Tibial artery (tissue), 4 donors: ENCODE measurements at regions not wholly inside any gene's neighbourhood (a gene's known extent, or its start where the extent isn't known, plus 50 kb on each side); places are given as distances from the start of the nearest gene placed in this dataset.

ENCODE experiments used
- DNase-seq, 2 donors: peaks; one replicate each; pipeline ENCODE4 v3.0.0-alpha.2; 2019
- H3K27ac ChIP-seq, 2 donors: fragments of 200-600 bp; sonication (generic) in 1 of 2; 1 replicate in 1 of 2; 2 replicates in 1 of 2; pipeline ENCODE4 v1.5.1; 2018 to 2019; ENCODE audit warnings: mild to moderate bottlenecking in 1 of 2
- H3K27me3 ChIP-seq, 2 donors: fragments of 200-600 bp; sonication (generic) in 1 of 2; one replicate each; pipeline versions ENCODE4 v1.5.1 to v1.6.0; 2016 to 2019
- H3K36me3 ChIP-seq, 3 donors: fragments of 200-600 bp; sonication (generic) in 2 of 3; one replicate each; pipeline ENCODE4 v1.5.1; 2016 to 2019; ENCODE audit warnings: mild to moderate bottlenecking in 2 of 3
- H3K4me1 ChIP-seq, 4 donors: fragments of 200-600 bp; sonication (generic) in 2 of 4; 1 replicate in 3 of 4; 2 replicates in 1 of 4; pipeline ENCODE4 v1.5.1; 2016 to 2019
- H3K4me3 ChIP-seq, 2 donors: fragments of 200-600 bp; sonication (generic) in 1 of 2; 1 replicate in 1 of 2; 2 replicates in 1 of 2; pipeline ENCODE4 v1.5.1; 2018 to 2019; ENCODE audit warnings: mild to moderate bottlenecking in 2 of 2
- H3K9me3 ChIP-seq, 3 donors: fragments of 200-600 bp; sonication (generic) in 1 of 3; one replicate each; pipeline ENCODE4 v1.5.1; 2016 to 2019
- intact Hi-C: fragments of 100-400 bp; cut with DNase I; formaldehyde crosslinking; loops from one replicate; pipeline ENCODE4 v1.15.0; 2023; ENCODE audit warnings: low total_unique reads
- TF ChIP-seq, protein P1 (sequence below), 2 experiments: fragments of 200-600 bp in 1 of 2; fragments of 450-650 bp in 1 of 2; IDR thresholded peaks; one replicate each; pipeline ENCODE4 v1.5.1; 2017 to 2019; ENCODE audit warnings: antibody characterized with exemption in 2 of 2, mild to moderate bottlenecking in 1 of 2, moderate library complexity in 1 of 2

DNA sequence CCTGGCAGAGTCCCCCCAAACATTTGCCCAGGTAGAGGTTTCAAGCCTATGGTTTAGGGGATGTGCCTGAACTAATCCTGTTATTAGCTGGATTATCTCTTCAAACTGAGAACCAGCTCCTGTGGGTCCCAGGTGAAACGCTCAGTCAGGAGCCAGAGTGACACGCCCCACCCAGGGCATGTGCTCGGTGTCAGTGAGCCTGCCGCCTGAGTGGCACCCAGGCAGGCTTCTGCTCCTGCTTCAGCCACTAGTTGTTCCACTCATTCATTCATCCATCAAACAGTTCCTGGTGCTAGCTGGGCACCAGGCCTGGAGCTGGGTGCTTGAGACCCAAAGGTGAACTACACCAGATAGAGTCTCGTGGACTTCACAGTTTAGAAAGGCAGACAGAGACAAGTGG is 129.4 kb upstream of the PITX1 start:
- TF ChIP-seq, protein P1, sequence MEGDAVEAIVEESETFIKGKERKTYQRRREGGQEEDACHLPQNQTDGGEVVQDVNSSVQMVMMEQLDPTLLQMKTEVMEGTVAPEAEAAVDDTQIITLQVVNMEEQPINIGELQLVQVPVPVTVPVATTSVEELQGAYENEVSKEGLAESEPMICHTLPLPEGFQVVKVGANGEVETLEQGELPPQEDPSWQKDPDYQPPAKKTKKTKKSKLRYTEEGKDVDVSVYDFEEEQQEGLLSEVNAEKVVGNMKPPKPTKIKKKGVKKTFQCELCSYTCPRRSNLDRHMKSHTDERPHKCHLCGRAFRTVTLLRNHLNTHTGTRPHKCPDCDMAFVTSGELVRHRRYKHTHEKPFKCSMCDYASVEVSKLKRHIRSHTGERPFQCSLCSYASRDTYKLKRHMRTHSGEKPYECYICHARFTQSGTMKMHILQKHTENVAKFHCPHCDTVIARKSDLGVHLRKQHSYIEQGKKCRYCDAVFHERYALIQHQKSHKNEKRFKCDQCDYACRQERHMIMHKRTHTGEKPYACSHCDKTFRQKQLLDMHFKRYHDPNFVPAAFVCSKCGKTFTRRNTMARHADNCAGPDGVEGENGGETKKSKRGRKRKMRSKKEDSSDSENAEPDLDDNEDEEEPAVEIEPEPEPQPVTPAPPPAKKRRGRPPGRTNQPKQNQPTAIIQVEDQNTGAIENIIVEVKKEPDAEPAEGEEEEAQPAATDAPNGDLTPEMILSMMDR (IDR thresholded peaks at IDR 0.05), result no peak
- no peak overlapping the region for H3K4me3 ChIP-seq
- H3K36me3 ChIP-seq, result no peaks in the 10 kb centered on the region
- H3K27me3 ChIP-seq, result peaks cover 0 to 8% of the 10 kb centered on the region in 2 donors
- no peaks in the 10 kb centered on the region for H3K4me1 ChIP-seq
- peaks cover 0 to 17% (median 9%) of the 10 kb centered on the region in 3 donors for H3K9me3 ChIP-seq
- intact Hi-C loops, result no loop called here
- no peak for DNase-seq
- no peak overlapping the region for H3K27ac ChIP-seq

DNA sequence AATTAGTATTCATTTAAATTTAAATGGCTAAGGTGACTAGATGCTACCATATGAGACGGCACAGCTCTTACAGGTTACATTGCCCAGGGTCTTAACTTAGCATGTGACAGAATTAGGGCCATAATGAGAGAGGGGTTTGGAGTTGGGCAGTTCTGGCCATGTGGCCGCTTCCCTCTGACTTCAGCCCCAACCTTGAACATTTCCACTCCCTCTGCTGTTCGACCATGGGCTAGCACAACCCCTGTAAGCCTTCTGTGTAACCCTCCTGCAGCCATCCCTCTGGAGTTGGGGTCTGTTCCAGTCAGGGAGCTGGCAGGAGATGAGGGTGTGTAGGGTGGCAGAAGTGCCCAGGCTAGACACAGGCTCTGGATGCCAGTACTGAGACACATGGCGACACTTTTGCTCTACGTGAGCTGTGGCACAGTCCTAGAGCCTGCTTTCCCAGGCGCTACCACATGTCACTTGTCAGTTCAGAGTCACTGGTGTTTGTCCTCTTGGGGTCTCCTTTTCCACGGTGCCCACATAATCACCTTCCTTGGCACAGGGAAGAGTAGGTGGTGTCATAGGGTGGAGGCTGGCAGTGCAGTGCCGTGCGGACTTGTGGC is 128.7 kb upstream of the PITX1 start:
- intact Hi-C loops, result no loop called here

DNA sequence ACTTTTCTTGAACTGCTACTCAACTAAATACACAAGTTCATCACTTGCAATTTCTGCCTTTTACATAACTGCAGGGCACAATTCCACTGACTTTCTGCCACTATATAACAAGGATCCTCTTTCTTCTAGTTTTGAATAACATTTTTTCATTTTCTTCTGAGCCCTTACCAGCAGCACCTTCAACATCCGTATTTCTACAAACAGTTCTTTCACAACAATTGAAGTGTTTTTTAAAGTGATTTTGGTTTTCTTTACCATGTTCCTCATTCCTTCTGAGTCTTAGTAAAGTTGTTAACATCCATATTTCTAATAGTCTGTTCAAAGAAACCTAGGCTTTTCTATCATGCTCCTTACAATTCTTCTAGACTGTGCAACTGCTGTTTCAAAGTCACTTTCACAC is 127.2 kb upstream of the PITX1 start:
- intact Hi-C loops, result no loop called here
- Histone ChIP-seq H3K27ac (no peak overlapping the region), H3K9me3 (peaks cover 7 to 27% (median 16%) of the 10 kb centered on the region in 3 donors), H3K4me1 (no peaks in the 10 kb centered on the region), H3K27me3 (no peaks in the 10 kb centered on the region), H3K4me3 (no peak overlapping the region), H3K36me3 (no peaks in the 10 kb centered on the region)
- DNase-seq, result no peak
- TF ChIP-seq, protein P1 (IDR thresholded peaks at IDR 0.05), result no peak

More for the DNA sequence above, 128.7 kb upstream of the PITX1 start:
- TF ChIP-seq, protein P1 (IDR thresholded peaks at IDR 0.05), result no peak
- Histone ChIP-seq H3K4me1 (no peaks in the 10 kb centered on the region), H3K27me3 (peaks cover 0 to 4% of the 10 kb centered on the region in 2 donors), H3K36me3 (no peaks in the 10 kb centered on the region), H3K4me3 (no peak overlapping the region), H3K9me3 (peaks cover 3 to 23% (median 13%) of the 10 kb centered on the region in 3 donors), H3K27ac (no peak overlapping the region)
- DNase-seq, result no peak

DNA sequence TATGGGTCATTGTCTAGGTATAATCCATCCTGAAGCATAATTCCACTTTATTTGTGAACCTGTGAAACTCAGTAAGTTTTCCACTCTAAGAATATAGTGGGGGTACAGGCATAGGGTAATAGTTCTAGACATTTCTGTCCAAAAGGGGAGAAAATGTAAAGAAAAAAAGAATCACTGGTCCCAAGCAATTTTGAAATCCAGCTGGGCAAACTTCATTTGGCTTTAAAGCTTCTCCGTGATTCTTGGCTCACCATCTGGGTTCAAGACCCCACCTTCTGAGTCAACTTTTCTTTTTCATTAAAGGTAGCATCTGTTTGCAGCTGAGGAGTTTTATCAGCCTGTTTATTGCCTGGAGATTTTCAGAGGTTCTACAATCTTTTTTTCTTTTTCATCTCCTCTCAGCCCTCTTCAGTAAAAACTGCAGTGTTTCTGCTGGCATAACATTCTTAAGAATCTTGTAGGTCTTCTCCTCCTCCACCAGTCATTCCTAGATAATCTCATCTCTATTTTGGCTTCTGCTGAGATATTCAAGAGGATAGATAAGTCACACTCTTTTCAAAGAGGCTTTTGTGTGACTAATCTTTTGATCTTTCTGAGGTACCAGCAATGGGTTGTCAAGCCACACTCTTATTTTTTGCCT is 126.1 kb upstream of the PITX1 start:
- Histone ChIP-seq H3K27ac (no peak overlapping the region), H3K27me3 (no peaks in the 10 kb centered on the region), H3K9me3 (peaks cover 7 to 27% (median 16%) of the 10 kb centered on the region in 3 donors), H3K4me1 (no peaks in the 10 kb centered on the region), H3K4me3 (no peak overlapping the region), H3K36me3 (no peaks in the 10 kb centered on the region)
- TF ChIP-seq, protein P1 (IDR thresholded peaks at IDR 0.05), result no peak
- no peak for DNase-seq
- intact Hi-C loops, result no loop called here

DNA sequence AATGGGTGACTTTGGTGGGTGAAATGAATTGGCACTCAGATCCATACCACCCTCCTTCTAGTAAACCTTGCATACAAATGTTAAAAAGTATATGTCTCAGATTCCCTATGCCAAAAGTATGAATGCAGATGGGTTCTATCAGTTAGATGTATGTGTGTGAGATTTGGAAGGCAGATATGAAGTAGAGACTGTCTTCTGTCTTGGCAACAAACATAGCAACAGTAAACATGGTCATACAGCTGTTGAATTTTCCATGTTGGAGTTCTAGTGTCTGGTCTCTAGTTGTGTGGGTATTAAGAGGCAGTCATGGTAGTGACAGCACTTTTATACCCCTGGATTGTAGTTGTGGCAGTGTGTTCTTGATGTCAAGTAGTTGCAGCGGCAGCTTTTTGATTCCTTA is 125.6 kb upstream of the PITX1 start:
- Histone ChIP-seq H3K27ac (no peak overlapping the region), H3K27me3 (no peaks in the 10 kb centered on the region)

More for the DNA sequence above, 125.6 kb upstream of the PITX1 start:
- no peaks in the 10 kb centered on the region for H3K36me3 ChIP-seq
- DNase-seq, result no peak
- intact Hi-C loops, result no loop called here
- no peaks in the 10 kb centered on the region for H3K4me1 ChIP-seq
- peaks cover 7 to 27% (median 16%) of the 10 kb centered on the region in 3 donors for H3K9me3 ChIP-seq
- no peak overlapping the region for H3K4me3 ChIP-seq
- TF ChIP-seq, protein P1 (IDR thresholded peaks at IDR 0.05), result no peak
